ENCODE measurements at regions not wholly inside any gene's neighbourhood (a gene's known extent, or its start where the extent isn't known, plus 50 kb on each side); places are given as distances from the start of the nearest gene placed in this dataset.

- H3K4me1 Mint-ChIP-seq, result peaks cover 16% of the 10 kb centered on the region
- H3K36me3 Mint-ChIP-seq, result no peaks in the 10 kb centered on the region
- no peak overlapping the region for H3K27ac Mint-ChIP-seq
- no peaks in the 10 kb centered on the region for H3K27me3 Mint-ChIP-seq (ENCODE audit: low read depth)
- ChIA-PET POLR2A (no interaction called here), CTCF (no interaction called here)
- no peak for ATAC-seq
- H3K9me3 Mint-ChIP-seq, result no peaks in the 10 kb centered on the region
- TF ChIP-seq MLX (CRISPR knock-in tag; IDR thresholded peaks at IDR 0.05), result no peak
- TF ChIP-seq ZSCAN18 (CRISPR knock-in tag; IDR thresholded peaks at IDR 0.05), result no peak
- TF ChIP-seq, protein P1, sequence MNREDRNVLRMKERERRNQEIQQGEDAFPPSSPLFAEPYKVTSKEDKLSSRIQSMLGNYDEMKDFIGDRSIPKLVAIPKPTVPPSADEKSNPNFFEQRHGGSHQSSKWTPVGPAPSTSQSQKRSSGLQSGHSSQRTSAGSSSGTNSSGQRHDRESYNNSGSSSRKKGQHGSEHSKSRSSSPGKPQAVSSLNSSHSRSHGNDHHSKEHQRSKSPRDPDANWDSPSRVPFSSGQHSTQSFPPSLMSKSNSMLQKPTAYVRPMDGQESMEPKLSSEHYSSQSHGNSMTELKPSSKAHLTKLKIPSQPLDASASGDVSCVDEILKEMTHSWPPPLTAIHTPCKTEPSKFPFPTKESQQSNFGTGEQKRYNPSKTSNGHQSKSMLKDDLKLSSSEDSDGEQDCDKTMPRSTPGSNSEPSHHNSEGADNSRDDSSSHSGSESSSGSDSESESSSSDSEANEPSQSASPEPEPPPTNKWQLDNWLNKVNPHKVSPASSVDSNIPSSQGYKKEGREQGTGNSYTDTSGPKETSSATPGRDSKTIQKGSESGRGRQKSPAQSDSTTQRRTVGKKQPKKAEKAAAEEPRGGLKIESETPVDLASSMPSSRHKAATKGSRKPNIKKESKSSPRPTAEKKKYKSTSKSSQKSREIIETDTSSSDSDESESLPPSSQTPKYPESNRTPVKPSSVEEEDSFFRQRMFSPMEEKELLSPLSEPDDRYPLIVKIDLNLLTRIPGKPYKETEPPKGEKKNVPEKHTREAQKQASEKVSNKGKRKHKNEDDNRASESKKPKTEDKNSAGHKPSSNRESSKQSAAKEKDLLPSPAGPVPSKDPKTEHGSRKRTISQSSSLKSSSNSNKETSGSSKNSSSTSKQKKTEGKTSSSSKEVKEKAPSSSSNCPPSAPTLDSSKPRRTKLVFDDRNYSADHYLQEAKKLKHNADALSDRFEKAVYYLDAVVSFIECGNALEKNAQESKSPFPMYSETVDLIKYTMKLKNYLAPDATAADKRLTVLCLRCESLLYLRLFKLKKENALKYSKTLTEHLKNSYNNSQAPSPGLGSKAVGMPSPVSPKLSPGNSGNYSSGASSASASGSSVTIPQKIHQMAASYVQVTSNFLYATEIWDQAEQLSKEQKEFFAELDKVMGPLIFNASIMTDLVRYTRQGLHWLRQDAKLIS (CRISPR knock-in tag; IDR thresholded peaks at IDR 0.05; ENCODE audit: borderline replicate concordance), result no peak
- TF ChIP-seq, protein P2, sequence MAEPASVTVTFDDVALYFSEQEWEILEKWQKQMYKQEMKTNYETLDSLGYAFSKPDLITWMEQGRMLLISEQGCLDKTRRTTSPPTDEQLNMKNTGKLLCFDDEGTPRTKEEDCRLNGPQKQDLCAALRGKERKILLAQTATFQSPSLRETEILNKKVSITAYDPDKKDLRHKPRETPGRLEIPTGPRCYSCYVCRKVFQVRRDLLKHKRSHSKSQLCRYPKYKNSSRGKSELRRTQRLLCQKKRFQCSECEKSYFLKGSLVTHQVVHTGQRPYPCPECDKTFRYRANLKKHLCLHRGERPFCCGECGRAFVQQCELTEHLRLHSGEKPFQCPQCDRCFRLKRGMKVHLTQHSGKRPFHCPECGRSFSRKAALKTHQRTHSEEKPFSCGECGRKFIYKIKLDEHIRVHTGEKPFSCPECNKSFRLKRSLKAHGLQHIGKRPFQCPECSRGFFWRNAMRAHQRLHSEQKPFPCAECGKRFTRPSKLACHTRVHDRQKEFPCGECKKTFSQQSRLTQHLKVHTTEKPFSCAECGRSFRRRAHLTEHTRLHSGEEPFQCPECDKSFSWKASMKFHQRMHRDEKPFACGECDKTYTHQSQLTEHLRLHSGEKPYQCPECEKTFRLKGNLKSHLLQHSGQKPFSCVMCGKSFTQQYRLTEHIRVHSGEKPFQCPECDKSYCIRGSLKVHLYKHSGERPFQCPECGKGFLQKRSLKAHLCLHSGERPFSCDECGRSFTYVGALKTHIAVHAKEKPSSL (CRISPR knock-in tag; conservative IDR thresholded peaks at IDR 0.05), result no peak
- TF ChIP-seq ERG (CRISPR knock-in tag; IDR thresholded peaks at IDR 0.05), result no peak
- TF ChIP-seq, protein P3, sequence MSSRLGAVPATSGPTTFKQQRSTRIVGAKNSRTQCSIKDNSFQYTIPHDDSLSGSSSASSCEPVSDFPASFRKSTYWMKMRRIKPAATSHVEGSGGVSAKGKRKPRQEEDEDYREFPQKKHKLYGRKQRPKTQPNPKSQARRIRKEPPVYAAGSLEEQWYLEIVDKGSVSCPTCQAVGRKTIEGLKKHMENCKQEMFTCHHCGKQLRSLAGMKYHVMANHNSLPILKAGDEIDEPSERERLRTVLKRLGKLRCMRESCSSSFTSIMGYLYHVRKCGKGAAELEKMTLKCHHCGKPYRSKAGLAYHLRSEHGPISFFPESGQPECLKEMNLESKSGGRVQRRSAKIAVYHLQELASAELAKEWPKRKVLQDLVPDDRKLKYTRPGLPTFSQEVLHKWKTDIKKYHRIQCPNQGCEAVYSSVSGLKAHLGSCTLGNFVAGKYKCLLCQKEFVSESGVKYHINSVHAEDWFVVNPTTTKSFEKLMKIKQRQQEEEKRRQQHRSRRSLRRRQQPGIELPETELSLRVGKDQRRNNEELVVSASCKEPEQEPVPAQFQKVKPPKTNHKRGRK (CRISPR knock-in tag; IDR thresholded peaks at IDR 0.05; ENCODE audit: borderline replicate concordance), result no peak
- no peak for TF ChIP-seq OVOL2 (CRISPR knock-in tag; IDR thresholded peaks at IDR 0.05; ENCODE audit: borderline replicate concordance)
- no peak for TF ChIP-seq CBFB (CRISPR knock-in tag; IDR thresholded peaks at IDR 0.05; ENCODE audit: low read depth)
- TF ChIP-seq, protein P4, sequence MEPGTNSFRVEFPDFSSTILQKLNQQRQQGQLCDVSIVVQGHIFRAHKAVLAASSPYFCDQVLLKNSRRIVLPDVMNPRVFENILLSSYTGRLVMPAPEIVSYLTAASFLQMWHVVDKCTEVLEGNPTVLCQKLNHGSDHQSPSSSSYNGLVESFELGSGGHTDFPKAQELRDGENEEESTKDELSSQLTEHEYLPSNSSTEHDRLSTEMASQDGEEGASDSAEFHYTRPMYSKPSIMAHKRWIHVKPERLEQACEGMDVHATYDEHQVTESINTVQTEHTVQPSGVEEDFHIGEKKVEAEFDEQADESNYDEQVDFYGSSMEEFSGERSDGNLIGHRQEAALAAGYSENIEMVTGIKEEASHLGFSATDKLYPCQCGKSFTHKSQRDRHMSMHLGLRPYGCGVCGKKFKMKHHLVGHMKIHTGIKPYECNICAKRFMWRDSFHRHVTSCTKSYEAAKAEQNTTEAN (CRISPR knock-in tag; IDR thresholded peaks at IDR 0.05), result no peak
- TF ChIP-seq FOXK1 (CRISPR knock-in tag; IDR thresholded peaks at IDR 0.05), result no peak
- DNase-seq (ENCODE audit: low spot score), result no peak
- no peak overlapping the region for H3K4me3 Mint-ChIP-seq
Observed at GRCh38 chr2:9693196-9693491, 62.3 kb upstream of the YWHAQ start.

- TF ChIP-seq HMGXB4 (CRISPR knock-in tag; IDR thresholded peaks at IDR 0.05) (no peak), NFYB (CRISPR knock-in tag; conservative IDR thresholded peaks at IDR 0.05; ENCODE audit: low read depth) (no peak), ZNF121 (CRISPR knock-in tag; IDR thresholded peaks at IDR 0.05) (no peak)
- peaks cover 16% of the 10 kb centered on the region for H3K4me1 Mint-ChIP-seq
- no peaks in the 10 kb centered on the region for H3K9me3 Mint-ChIP-seq
- no peak for ATAC-seq
- H3K4me3 Mint-ChIP-seq, result no peak overlapping the region
- ChIA-PET POLR2A (no interaction called here), CTCF (no interaction called here)
- no peaks in the 10 kb centered on the region for H3K36me3 Mint-ChIP-seq
- no peaks in the 10 kb centered on the region for H3K27me3 Mint-ChIP-seq (ENCODE audit: low read depth)
- H3K27ac Mint-ChIP-seq, result no peak overlapping the region
- DNase-seq (ENCODE audit: low spot score), result no peak
Observed at GRCh38 chr2:9693646-9694045, 62.8 kb upstream of the YWHAQ start.

Data from WTC11 (cell line).